Thyroid gland (tissue), 4 donors: ENCODE measurements at regions not wholly inside any gene's neighbourhood (a gene's known extent, or its start where the extent isn't known, plus 50 kb on each side); places are given as distances from the start of the nearest gene placed in this dataset.

Experiments used
- DNase-seq, 2 donors: peaks; one replicate each; pipeline ENCODE4 v3.0.0-alpha.2; 2019
- H3K27ac ChIP-seq, 3 donors: fragments of 200-600 bp; sonication (generic); 1 replicate in 2 of 3; 2 replicates in 1 of 3; pipeline ENCODE4 v1.5.1; 2016 to 2019; ENCODE audit warnings: mild to moderate bottlenecking in 1 of 3, moderate library complexity in 1 of 3
- H3K27me3 ChIP-seq: fragments of 200-600 bp; sonication (generic); one replicate; pipeline ENCODE4 v1.5.1; 2019
- H3K36me3 ChIP-seq, 2 donors: fragments of 200-600 bp; sonication (generic); one replicate each; pipeline ENCODE4 v1.5.1; 2016 to 2019
- H3K4me1 ChIP-seq, 2 donors: fragments of 200-600 bp; sonication (generic); one replicate each; pipeline ENCODE4 v1.5.1; 2017 to 2019
- H3K4me3 ChIP-seq, 3 donors: fragments of 200-600 bp; sonication (generic); replicated peaks in 1 of 3; 1 replicate in 2 of 3; 2 replicates in 1 of 3; pipeline ENCODE4 v1.5.1; 2016; ENCODE audit warnings: mild to moderate bottlenecking in 1 of 3
- H3K9me3 ChIP-seq: fragments of 200-600 bp; sonication (generic); one replicate; pipeline ENCODE4 v1.5.1; 2017
- CTCF ChIP-seq, 6 experiments: fragments of 200-600 bp in 3 of 6; fragments of 450-650 bp in 3 of 6; sonication (generic) in 3 of 6; IDR thresholded peaks; one replicate each; pipeline ENCODE4 v1.5.1; 2016 to 2019; ENCODE audit warnings: antibody characterized with exemption in 6 of 6, mild to moderate bottlenecking in 2 of 6, inconsistent platforms in 1 of 6, moderate library complexity in 1 of 6
- POLR2A ChIP-seq, 2 donors: fragments of 450-650 bp; IDR thresholded peaks; one replicate each; pipeline ENCODE4 v1.6.1; 2017; ENCODE audit warnings: antibody characterized with exemption in 2 of 2, mild to moderate bottlenecking in 2 of 2, moderate library complexity in 1 of 2
- WGBS, 2 donors: methylation state at CpG; one replicate each; pipeline ENCODE4 v1.1.5; 2017; 5-methylcytosine and 5-hydroxymethylcytosine counted together
- intact Hi-C: fragments of 100-400 bp; cut with DNase I; formaldehyde crosslinking; loops from one replicate; pipeline ENCODE4 v1.15.1; 2023

GRCh38 chr5:86407711-86408110 is 210.0 kb upstream of the COX7C start:
- Histone ChIP-seq H3K9me3 (no peaks in the 10 kb centered on the region), H3K27ac (no peak overlapping the region), H3K36me3 (no peaks in the 10 kb centered on the region), H3K27me3 (no peaks in the 10 kb centered on the region), H3K4me1 (no peaks in the 10 kb centered on the region), H3K4me3 (no peak overlapping the region)
- TF ChIP-seq POLR2A (IDR thresholded peaks at IDR 0.05) (no peak), CTCF (IDR thresholded peaks at IDR 0.05) (no peak)
- WGBS, 2 donors, result 87 to 91% methylated on average over 2 of the region's 2 CpGs
- intact Hi-C loops, result no loop called here
- no peak for DNase-seq

GRCh38 chr5:86411596-86411995 is 206.1 kb upstream of the COX7C start:
- WGBS, 2 donors, result 81 to 91% methylated on average over 1 of the region's 1 CpG
- intact Hi-C loops, result no loop called here

GRCh38 chr5:86427158-86427557 is 190.6 kb upstream of the COX7C start:
- H3K4me3 ChIP-seq, result no peak overlapping the region
- H3K36me3 ChIP-seq, result no peaks in the 10 kb centered on the region
- no peak for TF ChIP-seq POLR2A (IDR thresholded peaks at IDR 0.05)
- TF ChIP-seq CTCF (IDR thresholded peaks at IDR 0.05), result no peak
- no peak overlapping the region for H3K27ac ChIP-seq
- H3K4me1 ChIP-seq, result no peaks in the 10 kb centered on the region
- WGBS, 2 donors, result 80 to 84% methylated on average over 2 of the region's 2 CpGs
- no peak for DNase-seq
- intact Hi-C loops, result no loop called here
- no peaks in the 10 kb centered on the region for H3K9me3 ChIP-seq
- H3K27me3 ChIP-seq, result no peaks in the 10 kb centered on the region

More at GRCh38 chr5:86411596-86411995, 206.1 kb upstream of the COX7C start:
- H3K4me3 ChIP-seq, result no peak overlapping the region
- no peak for DNase-seq
- H3K27ac ChIP-seq, result no peak overlapping the region
- no peaks in the 10 kb centered on the region for H3K9me3 ChIP-seq
- H3K27me3 ChIP-seq, result no peaks in the 10 kb centered on the region
- no peaks in the 10 kb centered on the region for H3K4me1 ChIP-seq
- TF ChIP-seq CTCF (IDR thresholded peaks at IDR 0.05) (no peak), POLR2A (IDR thresholded peaks at IDR 0.05) (no peak)
- no peaks in the 10 kb centered on the region for H3K36me3 ChIP-seq

- no peak for DNase-seq
- H3K27me3 ChIP-seq, result no peaks in the 10 kb centered on the region
- H3K4me3 ChIP-seq, result no peak overlapping the region
- H3K27ac ChIP-seq, result no peak overlapping the region
- no peaks in the 10 kb centered on the region for H3K36me3 ChIP-seq
- no peak for TF ChIP-seq POLR2A (IDR thresholded peaks at IDR 0.05)
- TF ChIP-seq CTCF (IDR thresholded peaks at IDR 0.05), result no peak
- 67 to 68% methylated on average over 2 of the region's 2 CpGs for WGBS, 2 donors
- intact Hi-C loops, result no loop called here
- H3K9me3 ChIP-seq, result no peaks in the 10 kb centered on the region
- H3K4me1 ChIP-seq, result no peaks in the 10 kb centered on the region
Measured at GRCh38 chr5:86439593-86440110, 178.1 kb upstream of the COX7C start.

GRCh38 chr5:86442036-86442745 is 175.6 kb upstream of the COX7C start:
- Histone ChIP-seq H3K9me3 (no peaks in the 10 kb centered on the region), H3K27ac (no peak overlapping the region), H3K27me3 (no peaks in the 10 kb centered on the region), H3K4me3 (no peak overlapping the region), H3K36me3 (no peaks in the 10 kb centered on the region), H3K4me1 (no peaks in the 10 kb centered on the region)
- intact Hi-C loops, result no loop called here
- 58 to 71% methylated on average over 2 of the region's 2 CpGs for WGBS, 2 donors
- no peak for DNase-seq
- no peak for TF ChIP-seq CTCF (IDR thresholded peaks at IDR 0.05)
- TF ChIP-seq POLR2A (IDR thresholded peaks at IDR 0.05), result no peak
